Lower leg skin (tissue), 3 donors: ENCODE measurements at regions not wholly inside any gene's neighbourhood (a gene's known extent, or its start where the extent isn't known, plus 50 kb on each side); places are given as distances from the start of the nearest gene placed in this dataset.

Experiments used
- POLR2A ChIP-seq, 2 donors: fragments of 450-650 bp; IDR thresholded peaks; one replicate each; pipeline ENCODE4 v1.6.1; 2016 to 2017; ENCODE audit warnings: antibody characterized with exemption in 2 of 2, mild to moderate bottlenecking in 1 of 2, moderate library complexity in 1 of 2
- TF ChIP-seq, protein P1 (sequence below), 3 donors: fragments of 450-650 bp; IDR thresholded peaks; one replicate each; pipeline ENCODE4 v1.5.1; 2016; ENCODE audit warnings: antibody characterized with exemption in 3 of 3, mild to moderate bottlenecking in 3 of 3, moderate library complexity in 2 of 3

DNA sequence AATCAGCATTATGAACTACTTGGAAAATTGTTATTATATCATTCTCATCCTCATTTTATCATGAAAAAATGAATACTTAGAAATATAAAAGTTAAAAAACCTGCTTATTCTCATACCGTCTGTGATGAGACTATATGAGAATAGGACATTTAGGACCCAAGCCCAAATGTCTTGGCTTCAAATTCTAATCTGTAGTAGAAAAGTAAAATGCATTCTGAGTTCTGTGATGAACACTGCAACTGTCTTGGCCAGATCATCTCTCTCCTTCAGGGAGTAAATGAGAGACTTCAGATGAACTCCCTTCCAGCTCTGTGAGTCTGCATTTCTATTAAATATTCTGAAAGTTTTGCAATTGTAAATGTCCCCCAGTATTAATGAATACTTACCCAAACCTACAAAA lies 940.7 kb upstream of the KLHL29 start:
- TF ChIP-seq, protein P1, sequence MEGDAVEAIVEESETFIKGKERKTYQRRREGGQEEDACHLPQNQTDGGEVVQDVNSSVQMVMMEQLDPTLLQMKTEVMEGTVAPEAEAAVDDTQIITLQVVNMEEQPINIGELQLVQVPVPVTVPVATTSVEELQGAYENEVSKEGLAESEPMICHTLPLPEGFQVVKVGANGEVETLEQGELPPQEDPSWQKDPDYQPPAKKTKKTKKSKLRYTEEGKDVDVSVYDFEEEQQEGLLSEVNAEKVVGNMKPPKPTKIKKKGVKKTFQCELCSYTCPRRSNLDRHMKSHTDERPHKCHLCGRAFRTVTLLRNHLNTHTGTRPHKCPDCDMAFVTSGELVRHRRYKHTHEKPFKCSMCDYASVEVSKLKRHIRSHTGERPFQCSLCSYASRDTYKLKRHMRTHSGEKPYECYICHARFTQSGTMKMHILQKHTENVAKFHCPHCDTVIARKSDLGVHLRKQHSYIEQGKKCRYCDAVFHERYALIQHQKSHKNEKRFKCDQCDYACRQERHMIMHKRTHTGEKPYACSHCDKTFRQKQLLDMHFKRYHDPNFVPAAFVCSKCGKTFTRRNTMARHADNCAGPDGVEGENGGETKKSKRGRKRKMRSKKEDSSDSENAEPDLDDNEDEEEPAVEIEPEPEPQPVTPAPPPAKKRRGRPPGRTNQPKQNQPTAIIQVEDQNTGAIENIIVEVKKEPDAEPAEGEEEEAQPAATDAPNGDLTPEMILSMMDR (IDR thresholded peaks at IDR 0.05), result no peak
- TF ChIP-seq POLR2A (IDR thresholded peaks at IDR 0.05), result no peak
